ENCODE measurements at regions not wholly inside any gene's neighbourhood (a gene's known extent, or its start where the extent isn't known, plus 50 kb on each side); places are given as distances from the start of the nearest gene placed in this dataset.
"Not testable (repeated sequence)": the region's sequence is repeated elsewhere in the genome, so short reads cannot be mapped to it uniquely, and the experiment has no call there.

DNA sequence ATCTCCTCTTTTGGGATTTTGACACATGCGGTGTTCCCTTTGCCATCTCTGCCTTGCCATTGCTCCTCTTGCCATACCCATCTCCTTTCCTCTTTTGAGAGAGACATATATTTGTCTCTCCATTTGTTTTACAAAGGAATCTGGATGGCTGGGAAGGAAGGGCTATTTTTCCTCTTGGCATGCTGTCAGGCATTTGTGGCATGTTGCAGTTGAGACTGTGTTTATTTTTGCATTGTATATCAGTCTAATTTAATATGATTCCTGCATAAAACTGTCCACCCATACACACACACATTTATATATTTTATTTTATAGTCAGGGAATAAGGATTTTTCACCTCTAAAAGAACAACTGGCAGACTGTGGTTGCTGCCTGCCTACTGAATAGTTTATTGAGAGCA is 1105.8 kb upstream of the SEMA6A start:
- no peak for DNase-seq

DNA sequence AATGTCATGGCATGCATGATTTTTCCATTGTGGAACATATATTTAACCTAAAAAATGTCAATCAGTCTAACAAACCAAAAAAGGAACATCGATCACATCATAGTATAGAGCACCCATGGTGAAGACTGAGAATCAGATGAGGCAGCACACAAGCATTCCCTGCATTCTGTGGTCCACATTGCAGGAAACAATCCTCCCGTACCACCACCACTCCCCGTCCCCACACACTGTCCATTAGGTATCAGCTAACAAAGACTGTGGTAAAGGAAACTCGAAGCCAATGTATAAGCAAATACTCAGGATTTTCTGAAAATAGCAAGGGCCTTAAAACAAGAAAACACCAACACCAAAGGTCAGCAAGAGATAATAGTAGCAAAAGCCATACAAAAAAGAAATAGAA is 1104.4 kb upstream of the SEMA6A start:
- DNase-seq = no peak

GRCh38 chr5:117675646-117676045 is 1101.0 kb upstream of the SEMA6A start:
- no peak for DNase-seq

GRCh38 chr5:117671551-117671950 is 1096.9 kb upstream of the SEMA6A start:
- DNase-seq = no peak

GRCh38 chr5:117667105-117667504 is 1092.5 kb upstream of the SEMA6A start:
- DNase-seq = no peak

- no peak for DNase-seq
Measured at GRCh38 chr5:117665121-117665520, 1090.5 kb upstream of the SEMA6A start.

GRCh38 chr5:117662361-117662760 is 1087.7 kb upstream of the SEMA6A start:
- no peak for DNase-seq

- DNase-seq = no peak
Measured at GRCh38 chr5:117657541-117657940, 1082.9 kb upstream of the SEMA6A start.

GRCh38 chr5:117652958-117653280 is 1078.3 kb upstream of the SEMA6A start:
- no peak for DNase-seq

DNA sequence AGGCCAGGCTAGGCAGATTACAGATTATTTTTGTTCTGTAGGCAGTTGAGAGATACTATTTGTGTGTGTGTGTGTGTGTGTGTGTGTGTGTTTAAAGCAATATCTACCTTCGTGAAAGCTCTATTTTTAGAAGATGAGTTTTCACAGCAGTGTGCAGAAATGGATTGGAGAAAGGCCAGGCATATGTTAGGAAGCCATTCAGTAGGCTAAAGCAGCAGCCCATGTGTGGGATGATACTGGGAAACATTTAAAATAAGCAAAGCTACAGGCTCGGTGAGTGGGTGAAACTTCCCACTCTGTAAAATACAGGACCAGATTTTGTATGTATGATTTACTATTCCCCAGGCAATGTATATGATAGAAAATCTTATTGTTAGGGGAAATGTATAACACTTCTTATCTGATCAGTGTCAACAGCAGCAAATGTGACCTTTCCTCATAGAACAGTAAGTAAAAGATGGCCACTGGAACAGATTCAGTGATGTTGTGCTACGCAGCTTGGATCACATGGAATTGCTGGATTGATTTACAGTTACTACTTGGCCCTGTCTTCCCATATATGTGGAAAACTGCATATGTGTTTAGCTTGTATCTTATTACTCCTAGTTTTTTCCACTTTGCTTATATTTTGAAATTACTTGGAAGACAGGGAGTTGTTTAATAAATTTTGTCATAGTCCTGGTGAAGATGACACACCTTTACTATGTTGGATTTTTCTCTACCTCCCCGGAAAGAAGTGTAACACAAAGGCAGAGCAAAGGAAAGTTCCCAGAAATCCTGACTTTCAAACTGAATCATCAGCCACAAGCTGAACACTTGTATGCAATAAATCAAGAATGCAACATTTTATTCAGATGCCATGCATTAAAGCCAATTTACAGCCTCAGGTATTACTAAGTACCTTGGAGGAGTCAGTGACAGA is 1077.7 kb upstream of the SEMA6A start:
- no peak for DNase-seq

- no peak for DNase-seq
Measured at GRCh38 chr5:117649821-117650220, 1075.2 kb upstream of the SEMA6A start.

DNA sequence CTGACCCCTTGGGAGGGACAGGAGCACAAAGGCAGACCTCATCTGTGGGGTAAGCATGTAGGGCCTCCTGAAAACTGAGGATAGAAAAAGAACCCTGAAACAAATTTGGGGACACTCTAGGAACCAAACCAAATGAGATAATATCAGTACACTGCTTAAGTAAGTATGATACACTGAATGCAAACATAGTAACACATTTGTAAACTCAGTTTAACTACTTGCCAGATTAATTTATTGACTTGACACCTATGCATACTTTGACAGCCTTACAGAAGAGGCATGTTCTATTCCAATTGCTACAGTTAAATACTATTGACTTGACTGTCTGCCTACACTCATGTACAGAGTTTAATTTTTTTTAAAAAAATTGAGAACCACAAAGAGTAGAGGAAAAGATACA is 1070.8 kb upstream of the SEMA6A start:
- no peak for DNase-seq

- no peak for DNase-seq
Measured at GRCh38 chr5:117638581-117638980, 1064.0 kb upstream of the SEMA6A start.

DNA sequence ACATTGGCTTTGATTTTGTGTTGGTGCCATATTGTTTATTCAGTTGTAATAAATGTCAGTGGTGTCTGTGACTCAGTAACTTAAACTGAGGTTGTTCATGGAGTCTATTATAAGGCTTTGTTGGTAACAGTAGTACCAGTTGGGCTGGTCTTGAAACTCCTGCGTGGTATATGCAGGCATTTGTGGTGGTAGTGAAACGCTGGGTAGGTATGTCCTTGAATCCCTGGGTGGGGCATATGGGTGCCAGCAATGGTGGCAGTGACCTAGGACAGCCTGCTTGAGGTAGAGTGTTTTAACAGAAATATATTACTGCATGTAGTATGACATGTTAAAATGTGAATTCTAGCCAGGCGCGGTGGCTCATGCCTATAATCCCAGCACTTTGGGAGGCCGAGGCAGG is 1058.5 kb upstream of the SEMA6A start:
- no peak for DNase-seq

GRCh38 chr5:117624201-117624600 is 1049.6 kb upstream of the SEMA6A start:
- no peak for DNase-seq

- no peak for DNase-seq
Measured at GRCh38 chr5:117623042-117623805, 1048.6 kb upstream of the SEMA6A start.

DNA sequence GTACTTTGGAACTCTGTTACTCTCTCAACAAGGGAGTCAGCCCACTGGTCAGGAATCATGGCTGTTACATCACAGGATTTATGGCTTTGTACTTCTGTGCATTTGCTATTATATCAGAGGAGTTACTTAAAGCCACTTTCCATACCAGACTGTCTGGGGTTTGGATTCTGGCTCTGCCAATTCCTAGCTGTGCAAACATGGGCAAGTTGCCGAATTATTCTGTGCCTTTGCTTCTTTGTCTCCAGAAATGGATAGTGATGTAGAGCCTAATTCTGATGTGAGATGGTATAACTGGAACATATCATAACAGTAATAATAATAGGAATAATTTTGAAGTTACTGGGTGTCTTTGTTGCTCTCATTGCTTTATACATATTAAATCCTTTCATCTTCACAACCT is 1047.3 kb upstream of the SEMA6A start:
- no peak for DNase-seq

DNA sequence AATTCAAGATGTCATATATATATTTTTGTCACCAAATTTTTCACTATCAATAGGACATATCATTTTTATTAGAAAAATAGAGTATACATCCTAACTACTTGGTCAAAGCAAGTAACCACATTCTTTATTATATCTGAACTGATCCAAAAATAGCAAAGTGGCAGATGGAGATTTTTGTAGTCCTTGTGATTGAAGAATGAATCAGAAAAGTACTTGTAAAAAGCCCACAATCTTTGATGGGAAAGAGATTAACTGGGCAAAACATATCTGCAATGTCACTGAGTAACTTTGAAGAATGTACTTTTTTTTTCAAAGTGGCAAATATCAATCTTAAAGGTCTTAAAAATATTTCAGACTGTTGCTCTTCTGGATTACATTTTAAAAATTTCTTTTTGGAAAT is 1040.6 kb upstream of the SEMA6A start:
- no peak for DNase-seq

DNA sequence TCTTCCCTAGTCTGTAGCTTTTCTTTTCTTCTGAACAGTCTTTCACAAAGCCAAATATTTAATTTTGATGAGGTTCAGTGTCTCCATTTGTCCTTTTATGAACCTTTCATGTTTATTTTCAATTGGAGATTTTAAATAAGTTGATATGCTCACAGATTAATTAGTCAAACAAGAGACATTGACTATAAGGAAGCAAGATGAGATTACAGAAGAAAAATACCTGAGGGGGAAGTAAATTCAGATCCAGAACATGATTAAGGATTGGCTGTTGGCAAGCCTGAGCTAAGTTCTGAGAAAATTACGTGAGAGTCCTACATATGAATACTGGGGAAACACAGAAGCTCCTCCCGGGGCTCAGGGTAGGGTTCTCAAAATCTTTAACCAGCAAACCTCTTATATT is 1039.8 kb upstream of the SEMA6A start:
- DNase-seq = no peak

DNA sequence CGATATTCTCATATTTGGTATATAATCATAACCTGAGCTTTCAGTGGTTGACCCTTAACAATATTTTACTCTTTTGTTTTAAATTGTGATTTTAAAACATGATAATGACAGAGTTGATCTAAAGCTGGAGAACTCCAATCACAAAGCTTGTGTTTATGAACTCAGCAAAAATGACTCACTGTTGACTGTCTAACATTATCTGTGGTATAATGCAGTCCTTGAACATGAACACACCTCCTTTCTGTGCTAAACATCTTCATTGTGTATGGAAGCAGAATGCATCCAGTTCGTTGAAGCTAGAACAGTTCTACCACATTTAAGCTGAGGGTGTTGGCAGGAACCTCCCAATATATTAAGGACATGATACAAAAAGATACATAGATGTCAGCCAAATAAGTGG is 1030.2 kb upstream of the SEMA6A start:
- DNase-seq = no peak

- DNase-seq = not testable (repeated sequence)
Measured at GRCh38 chr5:117599811-117600210, 1025.2 kb upstream of the SEMA6A start.

DNA sequence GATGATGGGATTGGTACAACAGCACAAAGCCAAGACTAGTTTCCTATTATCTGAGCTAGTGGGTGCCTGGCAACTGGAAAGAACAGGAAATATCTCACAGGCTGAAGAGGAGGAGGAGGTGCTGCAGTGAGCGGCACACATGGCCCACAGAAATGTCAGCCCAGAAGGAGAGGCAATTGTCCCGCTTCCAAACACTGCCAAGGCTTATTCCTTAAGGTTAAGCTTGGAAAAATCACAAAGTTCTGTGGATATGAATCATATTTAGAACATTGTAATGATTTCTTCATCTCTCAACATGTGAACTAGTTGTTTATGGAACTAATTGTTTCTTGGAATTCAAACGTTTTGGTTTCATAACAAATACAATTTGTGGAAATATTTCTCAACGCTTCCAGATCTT is 1019.5 kb upstream of the SEMA6A start:
- DNase-seq = no peak

DNA sequence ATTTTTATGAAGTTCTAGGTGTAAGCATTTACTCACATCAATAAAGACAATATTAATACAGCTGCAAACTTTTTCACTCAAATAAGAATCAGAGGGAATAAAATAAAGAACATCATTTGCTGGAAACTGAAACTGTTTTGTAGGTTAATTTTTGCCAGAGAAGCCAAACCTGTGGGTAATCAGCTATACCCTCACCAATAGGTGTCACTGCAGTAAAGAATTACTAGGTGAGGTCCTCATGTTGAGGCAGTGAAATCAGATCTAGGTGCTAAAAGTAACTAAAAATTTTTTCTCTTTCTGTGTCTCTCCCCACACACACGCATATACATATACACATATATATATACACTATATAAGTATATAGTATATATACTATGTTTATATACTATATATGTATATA is 1016.3 kb upstream of the SEMA6A start:
- DNase-seq = no peak

GRCh38 chr5:117588611-117589010 is 1014.0 kb upstream of the SEMA6A start:
- no peak for DNase-seq

All from NCI-H2107 (cell line).